NCI-H2227 (cell line): ENCODE measurements at regions not wholly inside any gene's neighbourhood (a gene's known extent, or its start where the extent isn't known, plus 50 kb on each side); places are given as distances from the start of the nearest gene placed in this dataset.
"Not testable (repeated sequence)": the region's sequence is repeated elsewhere in the genome, so short reads cannot be mapped to it uniquely, and the experiment has no call there.

ENCODE experiments used
- DNase-seq: peaks from one replicate; lab custom pipeline; 2025; ENCODE audit not compliant: unreplicated experiment; lab: John Stamatoyannopoulos, UW

- DNase-seq, result not testable (repeated sequence)
These were observed 1329.7 kb downstream of the BRD1 start for GRCh38 chr22:48497743-48498520.

DNA sequence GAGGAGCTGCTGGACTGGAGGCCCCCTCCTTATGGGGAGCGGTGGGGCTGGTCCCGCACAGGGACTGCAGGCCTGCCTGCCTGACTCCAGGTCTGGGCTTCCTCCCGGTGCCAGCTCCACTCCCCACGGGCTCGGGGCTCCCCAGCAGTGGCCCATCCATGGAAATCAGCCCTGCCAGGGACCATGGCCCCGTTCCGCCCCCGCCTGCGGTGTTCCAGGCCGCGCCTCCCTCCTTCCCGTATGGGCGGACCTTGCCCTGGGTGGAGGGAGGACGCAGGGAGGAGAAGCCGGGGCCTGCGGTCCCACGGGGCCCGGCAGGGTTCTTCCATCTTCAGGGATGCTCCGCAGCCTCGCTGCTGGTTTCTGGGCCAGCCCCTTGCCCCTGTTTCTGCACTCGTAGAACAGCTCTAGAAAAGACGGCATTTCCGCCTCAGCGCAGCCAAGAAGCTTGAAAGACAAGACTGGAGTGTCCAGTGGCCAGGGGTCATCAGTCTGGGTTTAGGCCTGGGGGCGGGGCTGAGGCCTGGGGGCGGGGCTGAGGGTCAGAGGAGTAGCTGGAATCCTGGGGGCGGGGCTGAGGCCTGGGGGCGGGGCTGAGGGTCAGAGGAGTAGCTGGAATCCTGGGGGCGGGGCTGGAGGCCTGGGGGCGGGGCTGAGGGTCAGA is 1330.6 kb downstream of the BRD1 start:
- no peak for DNase-seq

- no peak for DNase-seq
These were observed 1331.3 kb downstream of the BRD1 start for GRCh38 chr22:48496226-48496845.

DNA sequence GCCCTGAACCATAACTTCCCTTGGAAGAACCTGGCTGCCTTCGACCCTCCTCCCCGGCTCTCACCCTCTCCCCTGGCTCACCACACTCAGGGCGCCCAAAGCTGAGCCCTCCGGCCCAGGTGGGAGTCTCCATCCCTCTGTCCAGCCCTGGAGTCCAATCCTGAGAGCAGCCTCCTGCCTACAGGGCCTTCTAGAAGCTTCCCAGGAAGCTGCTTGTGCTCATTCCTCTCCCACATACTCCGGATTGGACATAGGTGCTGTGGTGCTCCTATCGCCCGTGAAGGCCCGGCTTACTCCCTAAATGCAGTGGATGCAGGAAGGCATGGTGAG is 1332.0 kb downstream of the BRD1 start:
- DNase-seq, result no peak

GRCh38 chr22:48494968-48495750 is 1332.5 kb downstream of the BRD1 start:
- no peak for DNase-seq

GRCh38 chr22:48494256-48494967 is 1333.3 kb downstream of the BRD1 start:
- no peak for DNase-seq

DNA sequence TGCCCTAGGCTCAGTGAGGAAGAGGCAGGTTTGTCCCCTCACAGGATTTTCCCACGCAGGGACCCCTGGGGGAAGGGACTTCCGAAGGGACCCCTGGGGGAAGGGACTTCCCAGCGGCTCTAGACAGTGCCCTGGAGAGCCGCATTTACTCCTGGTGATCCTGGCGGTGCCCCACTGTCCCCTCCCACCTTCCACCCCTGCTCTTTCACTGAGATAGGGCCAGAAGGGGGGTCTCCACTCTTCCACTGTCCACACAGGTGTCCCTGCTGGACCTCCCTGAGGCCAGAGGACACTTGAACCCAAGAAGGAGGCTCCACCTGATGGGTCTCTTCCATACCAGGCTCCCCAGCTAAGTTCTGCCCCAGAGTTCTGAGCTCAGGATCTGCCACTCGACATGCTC is 1333.9 kb downstream of the BRD1 start:
- DNase-seq, result no peak

GRCh38 chr22:48492366-48493320 is 1335.0 kb downstream of the BRD1 start:
- peak; percentile 39 for DNase-seq

- no peak for DNase-seq
These were observed 1336.2 kb downstream of the BRD1 start for GRCh38 chr22:48491451-48491941.

DNA sequence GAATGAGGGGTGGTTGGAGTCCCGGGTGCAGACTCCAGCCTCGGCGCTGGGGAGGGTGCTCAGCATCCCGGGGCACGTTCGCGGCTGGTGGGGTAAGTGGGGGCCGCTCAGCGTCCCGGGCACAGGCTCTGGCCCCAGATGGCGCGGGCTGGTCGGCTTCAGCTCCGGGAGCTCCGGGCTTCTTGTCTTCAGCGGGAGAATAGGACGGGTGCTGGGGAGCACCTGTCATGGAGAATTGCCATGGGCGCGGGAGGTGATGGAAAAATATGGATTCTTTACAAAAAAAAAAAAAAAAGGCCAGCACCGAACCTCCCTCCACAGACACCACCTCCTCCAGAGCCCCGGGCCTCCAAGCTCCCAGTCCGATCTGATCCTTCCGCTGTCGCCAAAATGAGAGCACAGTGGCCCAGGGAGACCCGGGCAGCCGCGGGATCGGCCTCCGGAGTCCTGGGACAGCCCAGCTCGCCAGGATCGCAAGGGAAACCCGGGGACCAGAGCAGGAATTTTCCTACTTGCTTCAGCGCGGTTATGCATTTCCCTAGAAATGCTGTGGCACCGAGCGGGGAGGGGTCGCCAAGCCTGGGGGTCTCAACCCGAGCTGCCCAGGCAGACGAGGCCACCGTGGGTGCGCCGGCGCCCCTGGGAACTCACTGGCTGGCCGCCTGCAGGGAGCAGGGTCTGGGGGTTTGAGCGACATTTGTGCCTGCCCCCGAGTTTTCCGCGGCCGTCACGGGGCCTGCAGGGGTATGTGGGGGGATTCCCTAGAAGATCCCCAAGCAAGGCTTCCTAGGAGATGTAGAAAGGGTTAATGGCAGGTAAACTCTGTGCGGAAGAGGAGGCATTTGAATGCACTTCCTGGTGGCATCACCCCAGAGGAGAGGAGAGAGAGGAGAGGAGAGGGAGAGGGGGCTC is 1336.9 kb downstream of the BRD1 start:
- DNase-seq, result no peak

DNA sequence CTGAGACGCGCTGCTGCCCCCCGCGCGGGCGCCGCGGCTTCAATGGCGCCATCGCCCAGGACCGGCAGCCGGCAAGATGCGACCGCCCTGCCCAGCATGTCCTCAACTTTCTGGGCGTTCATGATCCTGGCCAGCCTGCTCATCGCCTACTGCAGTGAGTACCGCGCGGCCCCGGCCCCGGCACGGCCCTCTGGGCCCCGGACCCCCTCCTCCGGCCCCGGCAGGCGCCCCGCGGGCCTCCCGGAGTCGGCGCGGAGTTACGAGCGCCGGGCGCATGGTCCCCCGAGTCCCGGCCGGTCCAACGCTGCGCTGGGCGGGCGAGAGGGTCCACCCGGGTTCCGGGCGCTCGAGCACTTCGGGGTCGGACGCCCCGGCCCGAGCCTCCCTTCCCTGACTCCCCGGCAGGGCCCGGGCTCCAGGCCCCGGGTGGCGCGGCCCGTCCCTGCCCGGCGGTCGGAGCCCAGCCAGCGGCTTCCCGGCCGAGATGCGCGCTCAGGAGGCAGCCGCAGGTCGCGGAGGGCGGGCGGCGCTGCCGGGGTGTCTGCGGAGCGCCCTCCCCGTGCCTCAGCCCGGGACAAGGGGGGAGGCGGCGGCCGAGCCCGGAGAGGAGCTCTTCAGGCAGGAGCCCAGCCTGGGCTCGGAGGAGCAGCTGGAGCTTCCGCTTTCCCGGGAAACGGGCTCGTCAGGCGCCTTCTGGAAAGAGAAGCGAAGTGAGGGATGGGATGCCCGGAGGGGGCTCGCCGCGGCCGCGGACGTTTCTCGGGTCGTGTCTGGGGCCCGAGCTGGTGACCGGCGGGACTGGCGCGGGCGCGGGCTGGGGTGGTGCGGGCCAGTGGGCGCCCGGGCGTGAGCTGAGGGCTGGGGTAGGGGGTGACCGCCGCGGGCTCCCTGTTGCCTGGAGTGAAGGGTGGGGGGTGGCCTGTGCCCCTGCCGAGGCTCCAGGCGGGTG is 1337.8 kb downstream of the BRD1 start:
- DNase-seq, result no peak

GRCh38 chr22:48488611-48489511 is 1338.8 kb downstream of the BRD1 start:
- DNase-seq, result no peak

- no peak for DNase-seq
These were observed 1339.5 kb downstream of the BRD1 start for GRCh38 chr22:48488149-48488551.

DNA sequence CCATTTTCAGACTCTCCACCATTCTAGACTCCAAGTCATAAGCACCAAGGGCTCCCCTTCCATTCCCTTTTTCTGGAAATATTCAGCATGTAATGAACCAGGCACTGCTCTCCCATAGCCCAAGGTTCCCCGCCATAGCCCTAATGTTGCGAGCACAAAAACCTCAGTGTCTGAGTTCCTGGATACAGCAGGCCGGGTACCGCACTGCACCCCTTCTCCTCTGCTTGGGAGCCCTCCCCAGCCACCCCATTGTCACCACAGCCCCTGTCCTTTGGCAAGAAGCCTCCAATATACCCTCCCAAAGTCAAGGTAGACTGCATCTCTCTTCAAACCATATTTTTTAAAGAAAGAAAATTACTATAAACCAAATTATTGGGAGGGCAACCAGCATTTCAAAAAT is 1341.1 kb downstream of the BRD1 start:
- DNase-seq, result no peak

DNA sequence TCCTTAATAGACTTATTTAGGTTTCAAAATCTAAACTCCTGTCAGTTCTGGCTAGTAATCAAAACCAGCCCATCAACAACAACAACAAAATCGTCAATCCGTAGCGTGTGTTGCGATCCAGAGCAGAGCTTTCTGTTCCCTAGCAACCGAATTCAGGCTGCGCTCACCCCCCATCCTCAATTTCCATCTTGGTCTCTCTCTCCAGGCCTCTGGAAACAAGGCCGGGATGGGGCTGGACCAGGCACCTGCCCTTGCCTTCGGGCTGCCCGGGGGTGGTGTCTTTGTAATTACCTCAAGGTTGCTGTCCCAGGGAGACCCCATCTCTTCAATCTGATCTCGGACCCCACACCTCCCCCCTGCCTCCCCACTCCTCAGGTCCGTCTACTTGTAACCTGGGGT is 1341.5 kb downstream of the BRD1 start:
- no peak for DNase-seq
